ENCODE measurements at regions not wholly inside any gene's neighbourhood (a gene's known extent, or its start where the extent isn't known, plus 50 kb on each side); places are given as distances from the start of the nearest gene placed in this dataset.

- TF ChIP-seq CTCF (IDR thresholded peaks at IDR 0.05) (no peak), POLR2AphosphoS5 (IDR thresholded peaks at IDR 0.05) (no peak), POLR2A (IDR thresholded peaks at IDR 0.05) (no peak), EP300 (IDR thresholded peaks at IDR 0.05) (no peak)
These were observed 394.6 kb upstream of the NR2F2 start for GRCh38 chr15:95935852-95936251.

Data from suprapubic skin (tissue), 4 donors.